ENCODE measurements at regions not wholly inside any gene's neighbourhood (a gene's known extent, or its start where the extent isn't known, plus 50 kb on each side); places are given as distances from the start of the nearest gene placed in this dataset.

- no peak for ATAC-seq (ENCODE audit: insufficient read depth, low read depth)
- Histone ChIP-seq H3K27ac (ENCODE audit: low read length) (no peak overlapping the region), H3K36me3 (ENCODE audit: insufficient read depth, low read length) (no peaks in the 10 kb centered on the region), H4K20me1 (ENCODE audit: insufficient read depth, low read length) (no peaks in the 10 kb centered on the region), H3K9ac (ENCODE audit: low read depth, low read length) (no peak overlapping the region), H3K4me2 (ENCODE audit: insufficient read depth, low read length) (no peak overlapping the region), H3K4me1 (ENCODE audit: insufficient read depth, low read length) (no peaks in the 10 kb centered on the region), H3K9me3 (ENCODE audit: insufficient read depth, low read length, severe bottlenecking) (no peaks in the 10 kb centered on the region), H3K79me2 (ENCODE audit: insufficient read depth, low read length) (no peaks in the 10 kb centered on the region), H3K4me3 (ENCODE audit: low read depth in 1 of 2, low read length in 2 of 2) (no peak overlapping the region), H2AFZ (ENCODE audit: low read depth, low read length) (no peak overlapping the region), H3K27me3 (ENCODE audit: insufficient read depth, low read length, poor library complexity) (no peaks in the 10 kb centered on the region)
- DNase-seq, result no peak
- TF ChIP-seq EZH2 (IDR thresholded peaks at IDR 0.05; ENCODE audit: borderline replicate concordance, low read depth, low read length, severe bottlenecking), result no peak
- TF ChIP-seq, protein P1, sequence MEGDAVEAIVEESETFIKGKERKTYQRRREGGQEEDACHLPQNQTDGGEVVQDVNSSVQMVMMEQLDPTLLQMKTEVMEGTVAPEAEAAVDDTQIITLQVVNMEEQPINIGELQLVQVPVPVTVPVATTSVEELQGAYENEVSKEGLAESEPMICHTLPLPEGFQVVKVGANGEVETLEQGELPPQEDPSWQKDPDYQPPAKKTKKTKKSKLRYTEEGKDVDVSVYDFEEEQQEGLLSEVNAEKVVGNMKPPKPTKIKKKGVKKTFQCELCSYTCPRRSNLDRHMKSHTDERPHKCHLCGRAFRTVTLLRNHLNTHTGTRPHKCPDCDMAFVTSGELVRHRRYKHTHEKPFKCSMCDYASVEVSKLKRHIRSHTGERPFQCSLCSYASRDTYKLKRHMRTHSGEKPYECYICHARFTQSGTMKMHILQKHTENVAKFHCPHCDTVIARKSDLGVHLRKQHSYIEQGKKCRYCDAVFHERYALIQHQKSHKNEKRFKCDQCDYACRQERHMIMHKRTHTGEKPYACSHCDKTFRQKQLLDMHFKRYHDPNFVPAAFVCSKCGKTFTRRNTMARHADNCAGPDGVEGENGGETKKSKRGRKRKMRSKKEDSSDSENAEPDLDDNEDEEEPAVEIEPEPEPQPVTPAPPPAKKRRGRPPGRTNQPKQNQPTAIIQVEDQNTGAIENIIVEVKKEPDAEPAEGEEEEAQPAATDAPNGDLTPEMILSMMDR (IDR thresholded peaks at IDR 0.05; ENCODE audit: borderline replicate concordance, extremely low read depth, low read length, poor library complexity, severe bottlenecking), result no peak
Observed at GRCh38 chr15:29570948-29571791, 251.1 kb downstream of the TJP1 start.

DNA sequence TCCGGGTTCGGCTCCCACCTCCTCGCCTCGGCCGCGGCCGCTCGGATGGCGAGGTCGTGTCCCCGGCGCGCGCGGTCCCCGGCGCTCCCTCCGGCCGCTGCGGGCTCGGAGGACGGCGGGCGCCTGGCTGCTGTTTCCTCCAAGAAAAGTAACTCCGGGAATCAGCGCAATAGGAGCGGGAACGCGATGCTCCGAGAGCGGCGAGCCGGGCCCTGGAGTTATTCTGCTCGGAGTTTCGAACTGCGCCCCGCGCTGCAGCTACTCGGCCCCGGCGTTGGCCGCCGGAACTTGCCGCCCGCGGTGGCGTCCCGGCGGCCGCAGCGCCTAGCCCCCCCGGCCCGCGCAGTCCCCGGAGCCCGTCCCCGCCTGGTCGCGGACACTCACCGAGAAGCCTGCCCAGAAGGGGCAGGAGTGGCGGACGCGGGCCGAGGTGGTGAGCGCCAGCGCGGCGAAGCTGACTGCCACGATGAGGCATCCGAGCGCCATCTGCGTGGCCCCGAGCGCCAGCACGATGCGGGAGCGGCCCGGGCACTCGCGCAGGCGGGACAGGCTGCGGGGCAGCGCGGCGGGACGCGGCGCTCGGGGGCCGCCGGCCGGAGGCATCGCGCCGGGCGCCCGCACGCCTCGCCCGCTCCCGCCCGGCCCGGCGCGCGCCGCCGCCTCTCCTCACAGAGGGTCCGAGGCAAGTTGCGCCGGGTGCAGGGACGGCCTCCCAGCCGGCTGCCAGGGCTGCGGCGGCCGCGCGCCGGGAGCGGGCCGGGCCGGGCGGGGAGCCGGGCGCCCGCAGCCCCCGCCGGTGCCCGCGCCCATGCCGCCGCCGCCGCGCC lies 251.9 kb downstream of the TJP1 start:
- no peaks in the 10 kb centered on the region for H3K79me2 ChIP-seq (ENCODE audit: insufficient read depth, low read length)
- DNase-seq (no peak), ATAC-seq (ENCODE audit: insufficient read depth, low read depth) (no peak)
- no peaks in the 10 kb centered on the region for H3K4me1 ChIP-seq (ENCODE audit: insufficient read depth, low read length)
- H3K27ac ChIP-seq (ENCODE audit: low read length), result no peak overlapping the region
- no peaks in the 10 kb centered on the region for H3K9me3 ChIP-seq (ENCODE audit: insufficient read depth, low read length, severe bottlenecking)
- no peak overlapping the region for H3K4me2 ChIP-seq (ENCODE audit: insufficient read depth, low read length)
- TF ChIP-seq EZH2 (IDR thresholded peaks at IDR 0.05; ENCODE audit: borderline replicate concordance, low read depth, low read length, severe bottlenecking), result no peak
- TF ChIP-seq, protein P1 (IDR thresholded peaks at IDR 0.05; ENCODE audit: borderline replicate concordance, extremely low read depth, low read length, poor library complexity, severe bottlenecking), result no peak
- no peaks in the 10 kb centered on the region for H4K20me1 ChIP-seq (ENCODE audit: insufficient read depth, low read length)
- H2AFZ ChIP-seq (ENCODE audit: low read depth, low read length), result no peak overlapping the region
- no peak overlapping the region for H3K4me3 ChIP-seq (ENCODE audit: low read depth in 1 of 2, low read length in 2 of 2)
- H3K36me3 ChIP-seq (ENCODE audit: insufficient read depth, low read length), result no peaks in the 10 kb centered on the region
- H3K27me3 ChIP-seq (ENCODE audit: insufficient read depth, low read length, poor library complexity), result no peaks in the 10 kb centered on the region
- H3K9ac ChIP-seq (ENCODE audit: low read depth, low read length), result no peak overlapping the region

GRCh38 chr15:29569533-29570092 lies 252.7 kb downstream of the TJP1 start:
- H3K27me3 ChIP-seq (ENCODE audit: insufficient read depth, low read length, poor library complexity), result no peaks in the 10 kb centered on the region
- TF ChIP-seq EZH2 (IDR thresholded peaks at IDR 0.05; ENCODE audit: borderline replicate concordance, low read depth, low read length, severe bottlenecking), result no peak
- no peaks in the 10 kb centered on the region for H3K4me1 ChIP-seq (ENCODE audit: insufficient read depth, low read length)
- no peaks in the 10 kb centered on the region for H3K36me3 ChIP-seq (ENCODE audit: insufficient read depth, low read length)
- no peak for ATAC-seq (ENCODE audit: insufficient read depth, low read depth)
- no peak overlapping the region for H3K4me3 ChIP-seq (ENCODE audit: low read depth in 1 of 2, low read length in 2 of 2)
- no peaks in the 10 kb centered on the region for H3K79me2 ChIP-seq (ENCODE audit: insufficient read depth, low read length)
- no peak for DNase-seq
- H3K4me2 ChIP-seq (ENCODE audit: insufficient read depth, low read length), result no peak overlapping the region
- no peaks in the 10 kb centered on the region for H4K20me1 ChIP-seq (ENCODE audit: insufficient read depth, low read length)
- no peaks in the 10 kb centered on the region for H3K9me3 ChIP-seq (ENCODE audit: insufficient read depth, low read length, severe bottlenecking)
- H3K9ac ChIP-seq (ENCODE audit: low read depth, low read length), result no peak overlapping the region
- H3K27ac ChIP-seq (ENCODE audit: low read length), result no peak overlapping the region
- no peak overlapping the region for H2AFZ ChIP-seq (ENCODE audit: low read depth, low read length)
